Activated CD4-positive, alpha-beta T cell treated with anti-CD3 and anti-CD28 coated beads, Interleukin-2, amount 10 ng/mL, durations not matched to agents 7 days and 5 days (primary cell): ENCODE measurements at regions not wholly inside any gene's neighbourhood (a gene's known extent, or its start where the extent isn't known, plus 50 kb on each side); places are given as distances from the start of the nearest gene placed in this dataset.

ENCODE experiments used
- CTCF ChIA-PET: fragments of 350-600 bp; sonication (Branson Sonifier 250); formaldehyde crosslinking; loops from one replicate; lab custom pipeline; 2021; ENCODE audit warnings: antibody characterized with exemption; lab: Charles Lee
- POLR2A ChIA-PET: fragments of 350-600 bp; sonication (Branson Sonifier 250); formaldehyde crosslinking; loops from one replicate; lab custom pipeline; 2021; ENCODE audit warnings: antibody characterized with exemption; lab: Charles Lee
- DNase-seq: peaks from one replicate; pipeline ENCODE4 v3.0.0-alpha.2; 2020
- H3K27ac Mint-ChIP-seq: one replicate; pipeline ENCODE4 v1.8.0; 2021; ENCODE audit warnings: mild to moderate bottlenecking, moderate library complexity, mixed read lengths
- H3K27me3 Mint-ChIP-seq: one replicate; pipeline ENCODE4 v1.8.0; 2021; ENCODE audit warnings: mixed read lengths
- H3K36me3 Mint-ChIP-seq: one replicate; pipeline ENCODE4 v1.8.0; 2021; ENCODE audit warnings: low read depth, mixed read lengths
- H3K4me1 Mint-ChIP-seq: one replicate; pipeline ENCODE4 v1.8.0; 2021; ENCODE audit warnings: mixed read lengths
- H3K4me3 Mint-ChIP-seq: one replicate; pipeline ENCODE4 v1.8.0; 2021; ENCODE audit warnings: mild to moderate bottlenecking, moderate library complexity, mixed read lengths
- H3K9me3 Mint-ChIP-seq: one replicate; pipeline ENCODE4 v1.8.0; 2021; ENCODE audit warnings: mixed read lengths

- no peak for DNase-seq
- Mint-ChIP-seq H3K4me1 (peaks cover 2% of the 10 kb centered on the region), H3K9me3 (peaks cover 9% of the 10 kb centered on the region), H3K27ac (no peak overlapping the region), H3K4me3 (no peak overlapping the region), H3K27me3 (no peaks in the 10 kb centered on the region), H3K36me3 (peaks cover 1% of the 10 kb centered on the region)
- ChIA-PET CTCF (no interaction called here), POLR2A (no interaction called here)
Measured at GRCh38 chr3:105957722-105958121, 88.9 kb upstream of the CBLB start.

GRCh38 chr3:105958237-105959000, 89.6 kb upstream of the CBLB start:
- no peak overlapping the region for H3K27ac Mint-ChIP-seq
- POLR2A ChIA-PET, result no interaction called here
- DNase-seq, result no peak
- no peak overlapping the region for H3K4me3 Mint-ChIP-seq
- no peaks in the 10 kb centered on the region for H3K27me3 Mint-ChIP-seq
- peaks cover 11% of the 10 kb centered on the region for H3K9me3 Mint-ChIP-seq
- peaks cover 1% of the 10 kb centered on the region for H3K36me3 Mint-ChIP-seq
- peaks cover 2% of the 10 kb centered on the region for H3K4me1 Mint-ChIP-seq
- CTCF ChIA-PET, result no interaction called here

- CTCF ChIA-PET, result interaction anchor here (0.6 to 1.0 kb wide), 3 partner anchors 9 to 587 kb away, joined by 3 to 4 read pairs (median 3); no protein-coding TSS in a partner anchor
- Mint-ChIP-seq H3K4me1 (peaks cover 2% of the 10 kb centered on the region), H3K27me3 (no peaks in the 10 kb centered on the region), H3K9me3 (peaks cover 11% of the 10 kb centered on the region), H3K36me3 (peaks cover 1% of the 10 kb centered on the region), H3K27ac (no peak overlapping the region), H3K4me3 (no peak overlapping the region)
- no peak for DNase-seq
- POLR2A ChIA-PET, result no interaction called here
Measured at GRCh38 chr3:105959851-105960250, 91.0 kb upstream of the CBLB start.

- H3K36me3 Mint-ChIP-seq, result peaks cover 1% of the 10 kb centered on the region
- H3K27me3 Mint-ChIP-seq, result no peaks in the 10 kb centered on the region
- ChIA-PET POLR2A (no interaction called here), CTCF (interaction anchor here (1.0 kb wide), 1 partner anchor 9 kb away, joined by 3 read pairs; no protein-coding TSS in a partner anchor)
- peaks cover 11% of the 10 kb centered on the region for H3K9me3 Mint-ChIP-seq
- no peak overlapping the region for H3K4me3 Mint-ChIP-seq
- no peak for DNase-seq
- H3K4me1 Mint-ChIP-seq, result peaks cover 2% of the 10 kb centered on the region
- H3K27ac Mint-ChIP-seq, result no peak overlapping the region
Measured at GRCh38 chr3:105960381-105960780, 91.6 kb upstream of the CBLB start.

GRCh38 chr3:105963161-105963560, 94.3 kb upstream of the CBLB start:
- POLR2A ChIA-PET, result no interaction called here
- no peaks in the 10 kb centered on the region for H3K36me3 Mint-ChIP-seq

GRCh38 chr3:105965384-105965783, 96.6 kb upstream of the CBLB start:
- H3K27me3 Mint-ChIP-seq, result no peaks in the 10 kb centered on the region
- H3K27ac Mint-ChIP-seq, result no peak overlapping the region
- ChIA-PET POLR2A (no interaction called here), CTCF (interaction anchor here (0.9 kb wide), 1 partner anchor 41 kb away, joined by 3 read pairs; no protein-coding TSS in a partner anchor)
- H3K4me1 Mint-ChIP-seq, result peaks cover 1% of the 10 kb centered on the region
- peaks cover 19% of the 10 kb centered on the region for H3K9me3 Mint-ChIP-seq
- no peak for DNase-seq
- H3K4me3 Mint-ChIP-seq, result no peak overlapping the region
- H3K36me3 Mint-ChIP-seq, result peaks cover 3% of the 10 kb centered on the region

More at GRCh38 chr3:105963161-105963560, 94.3 kb upstream of the CBLB start:
- H3K27ac Mint-ChIP-seq, result no peak overlapping the region
- peaks cover 2% of the 10 kb centered on the region for H3K4me1 Mint-ChIP-seq
- peaks cover 12% of the 10 kb centered on the region for H3K9me3 Mint-ChIP-seq
- no peak for DNase-seq
- H3K27me3 Mint-ChIP-seq, result no peaks in the 10 kb centered on the region
- CTCF ChIA-PET, result interaction anchor here (1.0 kb wide), 1 partner anchor 10 kb away, joined by 3 read pairs; no protein-coding TSS in a partner anchor
- no peak overlapping the region for H3K4me3 Mint-ChIP-seq

GRCh38 chr3:105967117-105967516, 98.3 kb upstream of the CBLB start:
- H3K27ac Mint-ChIP-seq, result no peak overlapping the region
- H3K27me3 Mint-ChIP-seq, result no peaks in the 10 kb centered on the region
- H3K4me3 Mint-ChIP-seq, result no peak overlapping the region
- peaks cover 1% of the 10 kb centered on the region for H3K4me1 Mint-ChIP-seq
- DNase-seq, result no peak
- H3K9me3 Mint-ChIP-seq, result peaks cover 27% of the 10 kb centered on the region
- H3K36me3 Mint-ChIP-seq, result peaks cover 13% of the 10 kb centered on the region
- POLR2A ChIA-PET, result no interaction called here
- CTCF ChIA-PET, result no interaction called here

GRCh38 chr3:105970283-105970682, 101.5 kb upstream of the CBLB start:
- ChIA-PET CTCF (interaction anchor here (1.6 kb wide), 1 partner anchor 19 kb away, joined by 4 read pairs; no protein-coding TSS in a partner anchor), POLR2A (no interaction called here)
- no peak overlapping the region for H3K27ac Mint-ChIP-seq

GRCh38 chr3:105972069-105972468, 103.3 kb upstream of the CBLB start:
- Mint-ChIP-seq H3K4me3 (no peak overlapping the region), H3K27ac (no peak overlapping the region), H3K4me1 (peaks cover 1% of the 10 kb centered on the region), H3K36me3 (peaks cover 17% of the 10 kb centered on the region), H3K27me3 (no peaks in the 10 kb centered on the region), H3K9me3 (peaks cover 27% of the 10 kb centered on the region)
- DNase-seq, result no peak
- POLR2A ChIA-PET, result no interaction called here
- CTCF ChIA-PET, result no interaction called here

More at GRCh38 chr3:105970283-105970682, 101.5 kb upstream of the CBLB start:
- no peak for DNase-seq
- Mint-ChIP-seq H3K36me3 (peaks cover 17% of the 10 kb centered on the region), H3K9me3 (peaks cover 29% of the 10 kb centered on the region), H3K4me1 (peaks cover 1% of the 10 kb centered on the region), H3K27me3 (no peaks in the 10 kb centered on the region), H3K4me3 (no peak overlapping the region)

- ChIA-PET POLR2A (no interaction called here), CTCF (no interaction called here)
- no peak overlapping the region for H3K4me3 Mint-ChIP-seq
- peaks cover 1% of the 10 kb centered on the region for H3K4me1 Mint-ChIP-seq
- H3K27ac Mint-ChIP-seq, result no peak overlapping the region
- DNase-seq, result no peak
- no peaks in the 10 kb centered on the region for H3K27me3 Mint-ChIP-seq
- peaks cover 17% of the 10 kb centered on the region for H3K36me3 Mint-ChIP-seq
- peaks cover 23% of the 10 kb centered on the region for H3K9me3 Mint-ChIP-seq
Measured at GRCh38 chr3:105974381-105974780, 105.6 kb upstream of the CBLB start.

GRCh38 chr3:105976196-105976595, 107.4 kb upstream of the CBLB start:
- no peak for DNase-seq
- no peak overlapping the region for H3K27ac Mint-ChIP-seq
- ChIA-PET POLR2A (no interaction called here), CTCF (no interaction called here)
- H3K36me3 Mint-ChIP-seq, result peaks cover 11% of the 10 kb centered on the region
- no peaks in the 10 kb centered on the region for H3K27me3 Mint-ChIP-seq
- H3K9me3 Mint-ChIP-seq, result peaks cover 13% of the 10 kb centered on the region
- H3K4me1 Mint-ChIP-seq, result no peaks in the 10 kb centered on the region
- H3K4me3 Mint-ChIP-seq, result no peak overlapping the region

GRCh38 chr3:105979961-105980360, 111.1 kb upstream of the CBLB start:
- DNase-seq, result no peak
- POLR2A ChIA-PET, result no interaction called here
- CTCF ChIA-PET, result no interaction called here
- H3K27me3 Mint-ChIP-seq, result no peaks in the 10 kb centered on the region
- H3K4me1 Mint-ChIP-seq, result peaks cover 4% of the 10 kb centered on the region
- peaks cover 16% of the 10 kb centered on the region for H3K9me3 Mint-ChIP-seq
- H3K27ac Mint-ChIP-seq, result no peak overlapping the region
- H3K4me3 Mint-ChIP-seq, result no peak overlapping the region
- H3K36me3 Mint-ChIP-seq, result peaks cover 8% of the 10 kb centered on the region

- POLR2A ChIA-PET, result no interaction called here
- peaks cover 22% of the 10 kb centered on the region for H3K9me3 Mint-ChIP-seq
- no peak overlapping the region for H3K27ac Mint-ChIP-seq
- H3K4me3 Mint-ChIP-seq, result no peak overlapping the region
- no peak for DNase-seq
- peaks cover 9% of the 10 kb centered on the region for H3K4me1 Mint-ChIP-seq
- CTCF ChIA-PET, result interaction anchor here (1.1 kb wide), 1 partner anchor 8 kb away, joined by 4 read pairs; no protein-coding TSS in a partner anchor
- peaks cover 9% of the 10 kb centered on the region for H3K36me3 Mint-ChIP-seq
- no peaks in the 10 kb centered on the region for H3K27me3 Mint-ChIP-seq
Measured at GRCh38 chr3:105982207-105982606, 113.4 kb upstream of the CBLB start.
